Activated B cell treated with CpG ODN at 0.5 μM for 24 hours (primary cell): ENCODE measurements at regions not wholly inside any gene's neighbourhood (a gene's known extent, or its start where the extent isn't known, plus 50 kb on each side); places are given as distances from the start of the nearest gene placed in this dataset.

ENCODE experiments used
- ATAC-seq: fragments of 200-7000 bp; cut with Tn5 transposase; one replicate; pipeline ENCODE4 v1.10.0; 2021; ENCODE audit warnings: low read depth, mild to moderate bottlenecking, moderate library complexity
- CTCF ChIA-PET: fragments of 350-600 bp; sonication (Branson Sonifier 250); formaldehyde crosslinking; loops from one replicate; lab custom pipeline; 2021; ENCODE audit warnings: antibody characterized with exemption; lab: Charles Lee
- POLR2A ChIA-PET: fragments of 350-600 bp; sonication (Branson Sonifier 250); formaldehyde crosslinking; loops from one replicate; lab custom pipeline; 2021; ENCODE audit warnings: antibody characterized with exemption; lab: Charles Lee
- DNase-seq: peaks from one replicate; pipeline ENCODE4 v3.0.0; 2022
- H3K27ac Mint-ChIP-seq: one replicate; pipeline ENCODE4 v1.8.0; 2020; ENCODE audit warnings: mixed read lengths
- H3K27me3 Mint-ChIP-seq: one replicate; pipeline ENCODE4 v1.8.0; 2021; ENCODE audit warnings: mixed read lengths
- H3K36me3 Mint-ChIP-seq: one replicate; pipeline ENCODE4 v1.8.0; 2021; ENCODE audit warnings: low read depth, mixed read lengths
- H3K4me1 Mint-ChIP-seq: one replicate; pipeline ENCODE4 v1.8.0; 2021; ENCODE audit warnings: mixed read lengths
- H3K4me3 Mint-ChIP-seq: one replicate; pipeline ENCODE4 v1.8.0; 2020; ENCODE audit warnings: mild to moderate bottlenecking, mixed read lengths
- H3K9me3 Mint-ChIP-seq: one replicate; pipeline ENCODE4 v1.8.0; 2020; ENCODE audit warnings: mixed read lengths
- CTCF ChIP-seq: fragments of 200-600 bp; IDR thresholded peaks from one replicate; pipeline ENCODE4 v1.8.0; 2022; ENCODE audit warnings: antibody characterized with exemption, mild to moderate bottlenecking
- intact Hi-C: fragments of 100-400 bp; cut with micrococcal nuclease; formaldehyde crosslinking; loops from one replicate; pipeline ENCODE4 v1.15.1; 2024

- ChIA-PET POLR2A (no interaction called here), CTCF (no interaction called here)
- Mint-ChIP-seq H3K27me3 (no peaks in the 10 kb centered on the region), H3K36me3 (no peaks in the 10 kb centered on the region), H3K9me3 (no peaks in the 10 kb centered on the region), H3K4me3 (no peak overlapping the region), H3K27ac (no peak overlapping the region), H3K4me1 (no peaks in the 10 kb centered on the region)
- intact Hi-C loops: no loop called here
- DNase-seq (no peak), ATAC-seq (no peak)
- TF ChIP-seq CTCF: no peak
Observed at GRCh38 chr6:81995548-81996289, 243.2 kb upstream of the TENT5A start.

- H3K27ac Mint-ChIP-seq: no peak overlapping the region
- no peak overlapping the region for H3K4me3 Mint-ChIP-seq
- ChIA-PET CTCF (no interaction called here), POLR2A (no interaction called here)
- no peaks in the 10 kb centered on the region for H3K4me1 Mint-ChIP-seq
- no peak for ATAC-seq
- H3K9me3 Mint-ChIP-seq: peaks cover 3% of the 10 kb centered on the region
- TF ChIP-seq CTCF: no peak
- intact Hi-C loops: no loop called here
- DNase-seq: no peak
- H3K27me3 Mint-ChIP-seq: no peaks in the 10 kb centered on the region
- H3K36me3 Mint-ChIP-seq: no peaks in the 10 kb centered on the region
Observed at GRCh38 chr6:81988871-81989270, 236.4 kb upstream of the TENT5A start.

GRCh38 chr6:81988446-81988845 lies 236.0 kb upstream of the TENT5A start:
- H3K4me3 Mint-ChIP-seq: no peak overlapping the region
- H3K27ac Mint-ChIP-seq: no peak overlapping the region
- intact Hi-C loops: no loop called here
- no peaks in the 10 kb centered on the region for H3K4me1 Mint-ChIP-seq
- H3K36me3 Mint-ChIP-seq: no peaks in the 10 kb centered on the region
- H3K9me3 Mint-ChIP-seq: peaks cover 3% of the 10 kb centered on the region
- H3K27me3 Mint-ChIP-seq: no peaks in the 10 kb centered on the region
- TF ChIP-seq CTCF: no peak
- DNase-seq (no peak), ATAC-seq (no peak)
- CTCF ChIA-PET: no interaction called here
- POLR2A ChIA-PET: no interaction called here

- H3K36me3 Mint-ChIP-seq: no peaks in the 10 kb centered on the region
Observed at GRCh38 chr6:81987293-81987692, 234.8 kb upstream of the TENT5A start.

GRCh38 chr6:81985191-81985590 lies 232.7 kb upstream of the TENT5A start:
- H3K27me3 Mint-ChIP-seq: no peaks in the 10 kb centered on the region
- no peak for TF ChIP-seq CTCF
- H3K36me3 Mint-ChIP-seq: no peaks in the 10 kb centered on the region
- intact Hi-C loops: no loop called here
- H3K27ac Mint-ChIP-seq: no peak overlapping the region
- no peak overlapping the region for H3K4me3 Mint-ChIP-seq
- peaks cover 3% of the 10 kb centered on the region for H3K9me3 Mint-ChIP-seq
- no peaks in the 10 kb centered on the region for H3K4me1 Mint-ChIP-seq
- DNase-seq (no peak), ATAC-seq (no peak)
- ChIA-PET POLR2A (no interaction called here), CTCF (no interaction called here)

More at GRCh38 chr6:81987293-81987692, 234.8 kb upstream of the TENT5A start:
- ChIA-PET CTCF (no interaction called here), POLR2A (no interaction called here)
- intact Hi-C loops: no loop called here
- DNase-seq (no peak), ATAC-seq (no peak)
- Mint-ChIP-seq H3K4me3 (no peak overlapping the region), H3K27me3 (no peaks in the 10 kb centered on the region), H3K4me1 (no peaks in the 10 kb centered on the region), H3K9me3 (peaks cover 3% of the 10 kb centered on the region), H3K27ac (no peak overlapping the region)
- no peak for TF ChIP-seq CTCF
